A673 (cell line): ENCODE measurements at regions not wholly inside any gene's neighbourhood (a gene's known extent, or its start where the extent isn't known, plus 50 kb on each side); places are given as distances from the start of the nearest gene placed in this dataset.

Experiments used
- BruUV-seq: library from RNA; stranded (reverse); fragments of 400-500 nt; replicated peaks from 2 replicates; lab custom pipeline; 2021; lab: Mats Ljungman, UMichigan
- CTCF ChIA-PET: fragments of 300-600 bp; sonication (Branson Sonifier 250); formaldehyde crosslinking; loops from one replicate; lab custom pipeline; 2022; ENCODE audit warnings: antibody characterized with exemption; lab: Charles Lee
- POLR2A ChIA-PET: fragments of 300-600 bp; sonication (Branson Sonifier 250); formaldehyde crosslinking; loops from one replicate; lab custom pipeline; 2022; ENCODE audit warnings: antibody characterized with exemption; ENCODE audit not compliant: low non-redundant PET; lab: Charles Lee
- DNase-seq: peaks from one replicate; pipeline ENCODE4 v3.0.0-alpha.2; 2015; ENCODE audit warnings: low spot score
- H3K27ac ChIP-seq: fragments of 200-600 bp; sonication (generic); 2 replicates; pipeline ENCODE4 v1.5.1; 2016; ENCODE audit warnings: mixed run types, low read depth, mild to moderate bottlenecking, mixed read lengths, antibody characterized with exemption, low read length; ENCODE audit not compliant: poor library complexity, severe bottlenecking
- H3K27me3 ChIP-seq: fragments of 200-600 bp; sonication (generic); replicated peaks from 2 replicates; pipeline ENCODE4 v1.6.1; 2017; ENCODE audit warnings: mixed run types, low read depth, mild to moderate bottlenecking, mixed read lengths, antibody characterized with exemption, low read length; ENCODE audit not compliant: insufficient read depth, poor library complexity
- H3K36me3 ChIP-seq: fragments of 200-600 bp; sonication (generic); 2 replicates; pipeline ENCODE4 v1.6.1; 2016; ENCODE audit warnings: mixed run types, mild to moderate bottlenecking, mixed read lengths, antibody characterized with exemption, low read length; ENCODE audit not compliant: insufficient read depth, poor library complexity, severe bottlenecking
- H3K4me1 ChIP-seq: fragments of 200-600 bp; sonication (generic); 2 replicates; pipeline ENCODE4 v1.6.1; 2017; ENCODE audit warnings: mixed run types, mild to moderate bottlenecking, mixed read lengths, antibody characterized with exemption, low read length; ENCODE audit not compliant: insufficient read depth, poor library complexity, severe bottlenecking
- H3K4me3 ChIP-seq: fragments of 200-600 bp; sonication (generic); 2 replicates; pipeline ENCODE4 v1.5.1; 2016; ENCODE audit warnings: low read depth, mixed run types, mild to moderate bottlenecking, mixed read lengths, low read length; ENCODE audit not compliant: poor library complexity, severe bottlenecking
- H3K9me3 ChIP-seq: fragments of 200-600 bp; sonication (generic); 2 replicates; pipeline ENCODE4 v1.6.1; 2016; ENCODE audit warnings: mixed run types, low read depth, mild to moderate bottlenecking, mixed read lengths, antibody characterized with exemption, low read length; ENCODE audit not compliant: poor library complexity, severe bottlenecking
- CTCF ChIP-seq: fragments of 300-800, 200-600 bp; sonication (generic); conservative IDR thresholded peaks from 2 replicates; pipeline ENCODE4 v1.5.1; 2017; ENCODE audit warnings: low read depth, mild to moderate bottlenecking, antibody characterized with exemption, low read length, moderate library complexity, mixed read lengths
- EZH2 ChIP-seq: fragments of 200-600 bp; sonication (generic); IDR thresholded peaks from 2 replicates; pipeline ENCODE4 v1.6.1; 2017; ENCODE audit warnings: borderline replicate concordance, low read depth, mild to moderate bottlenecking, mixed read lengths, antibody characterized with exemption, low read length; ENCODE audit not compliant: poor library complexity, severe bottlenecking
- intact Hi-C: fragments of 100-400 bp; cut with micrococcal nuclease; formaldehyde crosslinking; loops from one replicate; pipeline ENCODE4 v1.10.0; 2022; ENCODE audit not compliant: unreplicated experiment

- BruUV-seq = no TSS peak
Observed at GRCh38 chr11:112634995-112635737, 326.1 kb upstream of the NCAM1 start.

GRCh38 chr11:112637076-112637475 lies 324.1 kb upstream of the NCAM1 start:
- intact Hi-C loops = no loop called here
- Histone ChIP-seq H3K9me3 (peaks cover 14% of the 10 kb centered on the region), H3K27me3 (no peaks in the 10 kb centered on the region), H3K27ac (no peak overlapping the region), H3K36me3 (no peaks in the 10 kb centered on the region), H3K4me3 (no peak overlapping the region), H3K4me1 (peaks cover 35% of the 10 kb centered on the region)
- no peak for DNase-seq
- ChIA-PET POLR2A (interaction anchor here (0.5 kb wide), 1 partner anchor 344 kb away, joined by 3 read pairs; no protein-coding TSS in a partner anchor), CTCF (no interaction called here)
- TF ChIP-seq EZH2 = no peak
- TF ChIP-seq CTCF = no peak
- no TSS peak for BruUV-seq

More at GRCh38 chr11:112634995-112635737, 326.1 kb upstream of the NCAM1 start:
- ChIA-PET POLR2A (no interaction called here), CTCF (interaction anchor here (1.2 kb wide), 1 partner anchor 47 kb away, joined by 5 read pairs; no protein-coding TSS in a partner anchor)
- peaks cover 14% of the 10 kb centered on the region for H3K9me3 ChIP-seq
- TF ChIP-seq EZH2 = no peak
- TF ChIP-seq CTCF = no peak
- H3K27ac ChIP-seq = peak overlapping the region; percentile 68
- no peaks in the 10 kb centered on the region for H3K36me3 ChIP-seq
- peak overlapping the region; percentile 8 for H3K4me3 ChIP-seq
- H3K4me1 ChIP-seq = peaks cover 43% of the 10 kb centered on the region
- DNase-seq = no peak
- intact Hi-C loops = loop anchor here (1.0 kb wide), 1 partner anchor 24 kb away; no protein-coding TSS in a partner anchor
- H3K27me3 ChIP-seq = no peaks in the 10 kb centered on the region

GRCh38 chr11:112637876-112638275 lies 323.3 kb upstream of the NCAM1 start:
- CTCF ChIA-PET = no interaction called here
- Histone ChIP-seq H3K27me3 (no peaks in the 10 kb centered on the region), H3K4me1 (peaks cover 29% of the 10 kb centered on the region), H3K27ac (no peak overlapping the region), H3K9me3 (peaks cover 14% of the 10 kb centered on the region), H3K4me3 (no peak overlapping the region), H3K36me3 (no peaks in the 10 kb centered on the region)
- POLR2A ChIA-PET = no interaction called here
- no TSS peak for BruUV-seq
- TF ChIP-seq CTCF = no peak
- no peak for TF ChIP-seq EZH2
- intact Hi-C loops = no loop called here
- DNase-seq = no peak
